HUES64 (cell line): ENCODE measurements at regions not wholly inside any gene's neighbourhood (a gene's known extent, or its start where the extent isn't known, plus 50 kb on each side); places are given as distances from the start of the nearest gene placed in this dataset.

Experiments used
- H3K27ac ChIP-seq: 2 replicates; pipeline ENCODE4 v1.7.0; 2013; ENCODE audit warnings: low read depth, low read length, inconsistent platforms
- H3K27me3 ChIP-seq: 2 replicates; pipeline ENCODE4 v1.6.1; 2013; ENCODE audit warnings: mild to moderate bottlenecking, low read length; ENCODE audit not compliant: insufficient read depth
- H3K36me3 ChIP-seq: 2 replicates; pipeline ENCODE4 v1.6.1; 2013; ENCODE audit warnings: mild to moderate bottlenecking, low read length; ENCODE audit not compliant: insufficient read depth
- H3K4me1 ChIP-seq: 2 replicates; pipeline ENCODE4 v1.6.1; 2013; ENCODE audit warnings: mild to moderate bottlenecking, low read length, moderate library complexity; ENCODE audit not compliant: insufficient read depth
- H3K4me3 ChIP-seq: 2 replicates; pipeline ENCODE4 v1.5.1; 2013; ENCODE audit warnings: mild to moderate bottlenecking, low read length, moderate library complexity
- H3K9ac ChIP-seq: 2 replicates; pipeline ENCODE4 v1.6.1; 2013; ENCODE audit warnings: mild to moderate bottlenecking, low read depth, low read length
- H3K9me3 ChIP-seq: 2 replicates; pipeline ENCODE4 v1.6.1; 2013; ENCODE audit warnings: low read depth, low read length; ENCODE audit not compliant: insufficient read depth
- WGBS: fragments of 150-250, 120-280 bp; methylation state at CpG from one replicate; pipeline ENCODE4 v1.1.7; 2013; ENCODE audit warnings: missing lambda C conversion rate; 5-methylcytosine and 5-hydroxymethylcytosine counted together

GRCh38 chr4:30939684-30940083 lies 219.5 kb downstream of the PCDH7 start:
- Histone ChIP-seq H3K36me3 (no peaks in the 10 kb centered on the region), H3K27ac (no peak overlapping the region), H3K9me3 (no peaks in the 10 kb centered on the region), H3K9ac (no peak overlapping the region), H3K27me3 (no peaks in the 10 kb centered on the region), H3K4me1 (0 out of 2 replicates have a peak, but pooled peaks cover 5% of the 10 kb centered on the region), H3K4me3 (no peak overlapping the region)
- 90% methylated on average over 4 of the region's 4 CpGs for WGBS

GRCh38 chr4:30941641-30942040 lies 221.5 kb downstream of the PCDH7 start:
- Histone ChIP-seq H3K9me3 (no peaks in the 10 kb centered on the region), H3K27ac (no peak overlapping the region), H3K27me3 (no peaks in the 10 kb centered on the region)

GRCh38 chr4:30943356-30943755 lies 223.2 kb downstream of the PCDH7 start:
- Histone ChIP-seq H3K27ac (no peak overlapping the region), H3K27me3 (no peaks in the 10 kb centered on the region), H3K4me1 (0 out of 2 replicates have a peak, but pooled peaks cover 10% of the 10 kb centered on the region), H3K36me3 (no peaks in the 10 kb centered on the region), H3K9ac (no peak overlapping the region), H3K9me3 (no peaks in the 10 kb centered on the region), H3K4me3 (no peak overlapping the region)
- 91% methylated on average over 2 of the region's 2 CpGs for WGBS

More at GRCh38 chr4:30941641-30942040, 221.5 kb downstream of the PCDH7 start:
- Histone ChIP-seq H3K4me1 (0 out of 2 replicates have a peak, but pooled peaks cover 10% of the 10 kb centered on the region), H3K36me3 (no peaks in the 10 kb centered on the region), H3K4me3 (no peak overlapping the region), H3K9ac (no peak overlapping the region)

- H3K27ac ChIP-seq = no peak overlapping the region
- H3K9ac ChIP-seq = no peak overlapping the region
- peaks cover 7% of the 10 kb centered on the region; the same call in 1 of the 2 replicates for H3K4me1 ChIP-seq
- 76% methylated on average over 4 of the region's 4 CpGs for WGBS
- H3K4me3 ChIP-seq = no peak overlapping the region
- H3K36me3 ChIP-seq = no peaks in the 10 kb centered on the region
- no peaks in the 10 kb centered on the region for H3K27me3 ChIP-seq
- H3K9me3 ChIP-seq = no peaks in the 10 kb centered on the region
These were observed 225.4 kb downstream of the PCDH7 start for GRCh38 chr4:30945586-30945985.

- no peak overlapping the region for H3K27ac ChIP-seq
- H3K9me3 ChIP-seq = no peaks in the 10 kb centered on the region
- H3K9ac ChIP-seq = no peak overlapping the region
- no peaks in the 10 kb centered on the region for H3K36me3 ChIP-seq
- H3K4me1 ChIP-seq = peaks cover 14% of the 10 kb centered on the region; the same call in 1 of the 2 replicates
- 92% methylated on average over 1 of the region's 2 CpGs for WGBS
- H3K27me3 ChIP-seq = no peaks in the 10 kb centered on the region
- H3K4me3 ChIP-seq = no peak overlapping the region
These were observed 226.1 kb downstream of the PCDH7 start for GRCh38 chr4:30946288-30946687.

- H3K4me3 ChIP-seq = no peak overlapping the region
- no peaks in the 10 kb centered on the region for H3K9me3 ChIP-seq
- no peaks in the 10 kb centered on the region for H3K36me3 ChIP-seq
- peaks cover 15% of the 10 kb centered on the region; the same call in 1 of the 2 replicates for H3K4me1 ChIP-seq
- no peak overlapping the region for H3K9ac ChIP-seq
- no peaks in the 10 kb centered on the region for H3K27me3 ChIP-seq
- WGBS = 94% methylated on average over 3 of the region's 3 CpGs
- H3K27ac ChIP-seq = no peak overlapping the region
These were observed 228.5 kb downstream of the PCDH7 start for GRCh38 chr4:30948653-30949052.

- H3K27me3 ChIP-seq = no peaks in the 10 kb centered on the region
- H3K4me1 ChIP-seq = peaks cover 11% of the 10 kb centered on the region; the same call in 1 of the 2 replicates
- H3K27ac ChIP-seq = no peak overlapping the region
- H3K4me3 ChIP-seq = no peak overlapping the region
- H3K9me3 ChIP-seq = no peaks in the 10 kb centered on the region
- 78% methylated on average over 3 of the region's 3 CpGs for WGBS
- no peak overlapping the region for H3K9ac ChIP-seq
- no peaks in the 10 kb centered on the region for H3K36me3 ChIP-seq
These were observed 230.6 kb downstream of the PCDH7 start for GRCh38 chr4:30950737-30951136.

- no peaks in the 10 kb centered on the region for H3K36me3 ChIP-seq
- peaks cover 10% of the 10 kb centered on the region; the same call in 1 of the 2 replicates for H3K4me1 ChIP-seq
- no peak overlapping the region for H3K9ac ChIP-seq
- H3K27me3 ChIP-seq = no peaks in the 10 kb centered on the region
- no peak overlapping the region for H3K4me3 ChIP-seq
- H3K9me3 ChIP-seq = no peaks in the 10 kb centered on the region
- no peak overlapping the region for H3K27ac ChIP-seq
- 97% methylated on average over 4 of the region's 4 CpGs for WGBS
These were observed 232.5 kb downstream of the PCDH7 start for GRCh38 chr4:30952526-30953219.

- H3K36me3 ChIP-seq = no peaks in the 10 kb centered on the region
- 100% methylated on average over 1 of the region's 1 CpG for WGBS
- H3K27ac ChIP-seq = no peak overlapping the region
- no peak overlapping the region for H3K9ac ChIP-seq
- no peaks in the 10 kb centered on the region for H3K27me3 ChIP-seq
- no peak overlapping the region for H3K4me3 ChIP-seq
- peaks cover 10% of the 10 kb centered on the region; the same call in 1 of the 2 replicates for H3K4me1 ChIP-seq
- no peaks in the 10 kb centered on the region for H3K9me3 ChIP-seq
These were observed 233.6 kb downstream of the PCDH7 start for GRCh38 chr4:30953799-30954198.

GRCh38 chr4:30956916-30957315 lies 236.7 kb downstream of the PCDH7 start:
- H3K9ac ChIP-seq = no peak overlapping the region
- no peaks in the 10 kb centered on the region for H3K36me3 ChIP-seq
- H3K4me1 ChIP-seq = no peaks in the 10 kb centered on the region
- H3K27ac ChIP-seq = no peak overlapping the region
- H3K9me3 ChIP-seq = no peaks in the 10 kb centered on the region
- no peaks in the 10 kb centered on the region for H3K27me3 ChIP-seq
- no peak overlapping the region for H3K4me3 ChIP-seq
- 85% methylated on average over 6 of the region's 6 CpGs for WGBS

- Histone ChIP-seq H3K27ac (no peak overlapping the region), H3K27me3 (no peaks in the 10 kb centered on the region), H3K4me3 (no peak overlapping the region), H3K9ac (no peak overlapping the region), H3K4me1 (no peaks in the 10 kb centered on the region), H3K36me3 (no peaks in the 10 kb centered on the region), H3K9me3 (no peaks in the 10 kb centered on the region)
- WGBS = 62% methylated on average over 3 of the region's 4 CpGs
These were observed 237.5 kb downstream of the PCDH7 start for GRCh38 chr4:30957706-30958105.
